22Rv1 (cell line): ENCODE measurements at regions not wholly inside any gene's neighbourhood (a gene's known extent, or its start where the extent isn't known, plus 50 kb on each side); places are given as distances from the start of the nearest gene placed in this dataset.

ENCODE experiments used
- H3K27ac ChIP-seq: fragments of 450-650 bp; 2 replicates; pipeline ENCODE4 v1.5.1; 2017
- CTCF ChIP-seq: fragments of 450-650 bp; IDR thresholded peaks from 2 replicates; pipeline ENCODE4 v1.5.1; 2017; ENCODE audit warnings: mild to moderate bottlenecking
- ZFX ChIP-seq: fragments of 450-650 bp; IDR thresholded peaks from 2 replicates; pipeline ENCODE4 v1.6.1; 2017; ENCODE audit warnings: antibody characterized with exemption, borderline replicate concordance

- no peak for TF ChIP-seq ZFX
- no peak for TF ChIP-seq CTCF
- no peak overlapping the region for H3K27ac ChIP-seq
These were observed 178.8 kb downstream of the CNTN3 start for GRCh38 chr3:74435631-74436030.

GRCh38 chr3:74434406-74434805 lies 180.1 kb downstream of the CNTN3 start:
- no peak for TF ChIP-seq CTCF
- no peak for TF ChIP-seq ZFX
- H3K27ac ChIP-seq = no peak overlapping the region

GRCh38 chr3:74426571-74426970 lies 187.9 kb downstream of the CNTN3 start:
- TF ChIP-seq ZFX = no peak
- no peak for TF ChIP-seq CTCF
- H3K27ac ChIP-seq = no peak overlapping the region

GRCh38 chr3:74423867-74424266 lies 190.6 kb downstream of the CNTN3 start:
- no peak overlapping the region for H3K27ac ChIP-seq
- TF ChIP-seq CTCF = no peak
- TF ChIP-seq ZFX = no peak

GRCh38 chr3:74420538-74421124 lies 193.8 kb downstream of the CNTN3 start:
- no peak overlapping the region for H3K27ac ChIP-seq
- no peak for TF ChIP-seq ZFX
- no peak for TF ChIP-seq CTCF

GRCh38 chr3:74415731-74416130 lies 198.7 kb downstream of the CNTN3 start:
- H3K27ac ChIP-seq = no peak overlapping the region
- no peak for TF ChIP-seq CTCF

GRCh38 chr3:74413547-74414241 lies 200.8 kb downstream of the CNTN3 start:
- no peak for TF ChIP-seq CTCF
- no peak for TF ChIP-seq ZFX
- no peak overlapping the region for H3K27ac ChIP-seq
